CD4-positive, alpha-beta T cell (primary cell): ENCODE measurements at regions not wholly inside any gene's neighbourhood (a gene's known extent, or its start where the extent isn't known, plus 50 kb on each side); places are given as distances from the start of the nearest gene placed in this dataset.

Source experiments
- ATAC-seq: fragments of 200-7000 bp; cut with Tn5 transposase; one replicate; pipeline ENCODE4 v1.10.0; 2022; ENCODE audit warnings: mild to moderate bottlenecking; ENCODE audit not compliant: poor library complexity
- CTCF ChIA-PET: fragments of 350-600 bp; sonication (Branson Sonifier 250); formaldehyde crosslinking; loops from one replicate; lab custom pipeline; 2021; ENCODE audit warnings: antibody characterized with exemption, inconsistent platforms; lab: Charles Lee
- POLR2A ChIA-PET: fragments of 350-600 bp; sonication (Branson Sonifier 250); formaldehyde crosslinking; loops from one replicate; lab custom pipeline; 2021; ENCODE audit warnings: antibody characterized with exemption, inconsistent platforms; lab: Charles Lee
- DNase-seq, 14 experiments: peaks; one replicate each; pipeline ENCODE4 v3.0.0-alpha.2; 2013 to 2020; ENCODE audit warnings: mixed read lengths in 2 of 14
- H3K27ac ChIP-seq, 2 donors: one replicate each; pipeline versions ENCODE4 v1.5.1 to v1.7.0; 2013; ENCODE audit warnings: low read length in 2 of 2, low read depth in 1 of 2, mild to moderate bottlenecking in 1 of 2
- H3K27me3 ChIP-seq, 2 experiments: 1 replicate in 1 of 2; 2 replicates in 1 of 2; pipeline versions ENCODE4 v1.6.1 to v1.7.0; 2013; ENCODE audit warnings: low read length in 2 of 2, control low read depth in 1 of 2, mild to moderate bottlenecking in 1 of 2, moderate library complexity in 1 of 2; ENCODE audit not compliant: insufficient read depth in 2 of 2, control insufficient read depth in 1 of 2
- H3K36me3 ChIP-seq: one replicate; pipeline ENCODE4 v1.6.1; 2013; ENCODE audit warnings: low read length, control low read depth; ENCODE audit not compliant: insufficient read depth
- H3K4me1 ChIP-seq: one replicate; pipeline ENCODE4 v1.6.1; 2013; ENCODE audit warnings: low read length, control low read depth; ENCODE audit not compliant: insufficient read depth
- H3K4me3 ChIP-seq: one replicate; pipeline ENCODE4 v1.5.1; 2013; ENCODE audit warnings: mild to moderate bottlenecking, low read length, moderate library complexity
- H3K9me3 ChIP-seq, 2 experiments: 1 replicate in 1 of 2; 2 replicates in 1 of 2; pipeline versions ENCODE4 v1.6.1 to v1.7.0; 2013; ENCODE audit warnings: low read length in 2 of 2, mild to moderate bottlenecking in 2 of 2, control low read depth in 1 of 2, moderate library complexity in 1 of 2; ENCODE audit not compliant: control insufficient read depth in 1 of 2, insufficient read depth in 1 of 2
- H3K27ac Mint-ChIP-seq: one replicate; pipeline ENCODE4 v1.8.0; 2020; ENCODE audit warnings: mixed read lengths
- H3K27me3 Mint-ChIP-seq: one replicate; pipeline ENCODE4 v1.8.0; 2021; ENCODE audit warnings: mixed read lengths
- H3K36me3 Mint-ChIP-seq: one replicate; pipeline ENCODE4 v1.8.0; 2021; ENCODE audit warnings: low read depth, mixed read lengths
- H3K4me1 Mint-ChIP-seq: one replicate; pipeline ENCODE4 v1.8.0; 2021; ENCODE audit warnings: low read depth, mixed read lengths
- H3K4me3 Mint-ChIP-seq: one replicate; pipeline ENCODE4 v1.8.0; 2020; ENCODE audit warnings: mild to moderate bottlenecking, mixed read lengths
- H3K9me3 Mint-ChIP-seq: one replicate; pipeline ENCODE4 v1.8.0; 2020; ENCODE audit warnings: mixed read lengths
- CTCF ChIP-seq: fragments of 200-600 bp; IDR thresholded peaks from one replicate; pipeline ENCODE4 v1.8.0; 2022; ENCODE audit warnings: antibody characterized with exemption, mild to moderate bottlenecking
- intact Hi-C, 2 experiments: fragments of 100-400 bp; cut with DNase I in 1 of 2; cut with micrococcal nuclease in 1 of 2; formaldehyde crosslinking; loops; one replicate each; pipeline versions ENCODE4 v1.15.1 to v1.9.0; 2023 to 2025; cut with DNase I, micrococcal nuclease

GRCh38 chr7:13240349-13240748 lies 552.9 kb downstream of the ARL4A start:
- no peak for TF ChIP-seq CTCF
- Mint-ChIP-seq H3K9me3 (no peaks in the 10 kb centered on the region), H3K36me3 (no peaks in the 10 kb centered on the region), H3K4me1 (no peaks in the 10 kb centered on the region), H3K4me3 (no peak overlapping the region), H3K27ac (no peak overlapping the region), H3K27me3 (peaks cover 4% of the 10 kb centered on the region)
- no peak for DNase-seq
- ChIA-PET CTCF (no interaction called here), POLR2A (no interaction called here)
- Histone ChIP-seq H3K27ac (no peak overlapping the region), H3K4me3 (no peak overlapping the region), H3K36me3 (no peaks in the 10 kb centered on the region), H3K9me3 (no peaks in the 10 kb centered on the region), H3K4me1 (no peaks in the 10 kb centered on the region), H3K27me3 (no peaks in the 10 kb centered on the region)
- intact Hi-C loops, result no loop called here
- no peak for ATAC-seq

- DNase-seq, result no peak
- Mint-ChIP-seq H3K27ac (no peak overlapping the region), H3K9me3 (no peaks in the 10 kb centered on the region), H3K4me3 (no peak overlapping the region), H3K36me3 (no peaks in the 10 kb centered on the region), H3K27me3 (peaks cover 4% of the 10 kb centered on the region), H3K4me1 (no peaks in the 10 kb centered on the region)
- ChIA-PET CTCF (no interaction called here), POLR2A (no interaction called here)
- H3K27ac ChIP-seq, result no peak overlapping the region
- no peaks in the 10 kb centered on the region for H3K27me3 ChIP-seq
- H3K9me3 ChIP-seq, result no peaks in the 10 kb centered on the region
- ATAC-seq, result no peak
- intact Hi-C loops, result no loop called here
- TF ChIP-seq CTCF, result no peak
- H3K4me1 ChIP-seq, result no peaks in the 10 kb centered on the region
- H3K36me3 ChIP-seq, result no peaks in the 10 kb centered on the region
- no peak overlapping the region for H3K4me3 ChIP-seq
Observed at GRCh38 chr7:13241416-13241815, 554.0 kb downstream of the ARL4A start.

- Histone ChIP-seq H3K36me3 (no peaks in the 10 kb centered on the region), H3K4me1 (no peaks in the 10 kb centered on the region), H3K4me3 (no peak overlapping the region), H3K27ac (no peak overlapping the region), H3K27me3 (no peaks in the 10 kb centered on the region), H3K9me3 (no peaks in the 10 kb centered on the region)
- DNase-seq (no peak), ATAC-seq (no peak)
- intact Hi-C loops, result no loop called here
- Mint-ChIP-seq H3K9me3 (no peaks in the 10 kb centered on the region), H3K36me3 (no peaks in the 10 kb centered on the region), H3K4me3 (no peak overlapping the region), H3K27ac (no peak overlapping the region), H3K4me1 (no peaks in the 10 kb centered on the region), H3K27me3 (peaks cover 10% of the 10 kb centered on the region)
- no peak for TF ChIP-seq CTCF
- CTCF ChIA-PET, result no interaction called here
- POLR2A ChIA-PET, result no interaction called here
Observed at GRCh38 chr7:13257661-13258060, 570.2 kb downstream of the ARL4A start.
